Sigmoid colon (tissue), 4 donors: ENCODE measurements at regions not wholly inside any gene's neighbourhood (a gene's known extent, or its start where the extent isn't known, plus 50 kb on each side); places are given as distances from the start of the nearest gene placed in this dataset.

Source experiments
- CTCF ChIP-seq, 4 experiments: fragments of 450-650 bp in 3 of 4; fragments of 200-600 bp in 1 of 4; IDR thresholded peaks; one replicate each; pipeline ENCODE4 v1.5.1; 2016 to 2019; ENCODE audit warnings: antibody characterized with exemption in 4 of 4, mild to moderate bottlenecking in 3 of 4, moderate library complexity in 2 of 4
- POLR2A ChIP-seq, 2 donors: fragments of 450-650 bp; IDR thresholded peaks; one replicate each; pipeline ENCODE4 v1.6.1; 2016; ENCODE audit warnings: antibody characterized with exemption in 2 of 2, mild to moderate bottlenecking in 2 of 2, moderate library complexity in 2 of 2
- POLR2AphosphoS5 ChIP-seq, 4 donors: sonication (generic); formaldehyde crosslinking; IDR thresholded peaks; one replicate each; pipeline ENCODE4 v1.6.1; 2017; ENCODE audit warnings: antibody characterized with exemption in 4 of 4

- no peak for TF ChIP-seq CTCF (IDR thresholded peaks at IDR 0.05)
- TF ChIP-seq POLR2A (IDR thresholded peaks at IDR 0.05): no peak
- TF ChIP-seq POLR2AphosphoS5 (IDR thresholded peaks at IDR 0.05): no peak
Measured at GRCh38 chr12:92431146-92431545, 271.6 kb upstream of the PLEKHG7 start.
